Endodermal cell (in vitro differentiated cells): ENCODE measurements at regions not wholly inside any gene's neighbourhood (a gene's known extent, or its start where the extent isn't known, plus 50 kb on each side); places are given as distances from the start of the nearest gene placed in this dataset.

Experiments
- DNase-seq: peaks from one replicate; pipeline ENCODE4 v3.0.0-alpha.2; 2017
- H3K27ac ChIP-seq: 2 replicates; pipeline ENCODE4 v1.5.1; 2013; ENCODE audit warnings: mild to moderate bottlenecking, low read depth, low read length, moderate library complexity
- H3K27me3 ChIP-seq: 2 replicates; pipeline ENCODE4 v1.6.1; 2013; ENCODE audit warnings: mild to moderate bottlenecking, low read length, moderate library complexity; ENCODE audit not compliant: insufficient read depth, control insufficient read depth, poor library complexity, severe bottlenecking
- H3K36me3 ChIP-seq: 2 replicates; pipeline ENCODE4 v1.7.0; 2013; ENCODE audit warnings: mild to moderate bottlenecking, low read length, moderate library complexity; ENCODE audit not compliant: control insufficient read depth, insufficient read depth
- H3K4me1 ChIP-seq: one replicate; pipeline ENCODE4 v1.7.0; 2013; ENCODE audit warnings: low read length; ENCODE audit not compliant: control insufficient read depth, insufficient read depth
- H3K4me3 ChIP-seq: 2 replicates; pipeline ENCODE4 v1.5.1; 2013; ENCODE audit warnings: mild to moderate bottlenecking, low read length, moderate library complexity
- H3K9ac ChIP-seq: 2 replicates; pipeline ENCODE4 v1.6.1; 2013; ENCODE audit warnings: mild to moderate bottlenecking, low read length, moderate library complexity; ENCODE audit not compliant: poor library complexity, severe bottlenecking; ENCODE audit errors: extremely low read depth
- H3K9me3 ChIP-seq: 2 replicates; pipeline ENCODE4 v1.6.1; 2013; ENCODE audit warnings: mild to moderate bottlenecking, low read length, moderate library complexity; ENCODE audit not compliant: control insufficient read depth
- H3K27ac Mint-ChIP-seq: 2 replicates; pipeline ENCODE4 v1.8.0; 2020; ENCODE audit warnings: mixed read lengths
- H3K27me3 Mint-ChIP-seq: 2 replicates; pipeline ENCODE4 v1.8.0; 2021; ENCODE audit warnings: mild to moderate bottlenecking, mixed read lengths; ENCODE audit not compliant: insufficient read depth
- H3K36me3 Mint-ChIP-seq: 2 replicates; pipeline ENCODE4 v1.8.0; 2020; ENCODE audit warnings: low read depth, mixed read lengths
- H3K4me1 Mint-ChIP-seq: 2 replicates; pipeline ENCODE4 v1.8.0; 2020; ENCODE audit warnings: mixed read lengths
- H3K4me3 Mint-ChIP-seq: 2 replicates; pipeline ENCODE4 v1.8.0; 2020; ENCODE audit warnings: mild to moderate bottlenecking, moderate library complexity, mixed read lengths
- H3K9me3 Mint-ChIP-seq: 2 replicates; pipeline ENCODE4 v1.8.0; 2020; ENCODE audit warnings: mild to moderate bottlenecking, mixed read lengths
- WGBS, 2 experiments: methylation state at CpG; one replicate each; pipeline versions ENCODE4 v1.1.5 to v1.1.7; 2013; ENCODE audit warnings: missing lambda C conversion rate in 2 of 2, mixed read lengths in 1 of 2; ENCODE audit not compliant: insufficient coverage in 1 of 2, insufficient read length in 1 of 2; 5-methylcytosine and 5-hydroxymethylcytosine counted together
- TF ChIP-seq, protein P1 (sequence below): fragments of 200-600 bp; sonication (generic); conservative IDR thresholded peaks from 2 replicates; pipeline ENCODE4 v1.5.0; 2021; ENCODE audit warnings: antibody characterized with exemption, mild to moderate bottlenecking

DNA sequence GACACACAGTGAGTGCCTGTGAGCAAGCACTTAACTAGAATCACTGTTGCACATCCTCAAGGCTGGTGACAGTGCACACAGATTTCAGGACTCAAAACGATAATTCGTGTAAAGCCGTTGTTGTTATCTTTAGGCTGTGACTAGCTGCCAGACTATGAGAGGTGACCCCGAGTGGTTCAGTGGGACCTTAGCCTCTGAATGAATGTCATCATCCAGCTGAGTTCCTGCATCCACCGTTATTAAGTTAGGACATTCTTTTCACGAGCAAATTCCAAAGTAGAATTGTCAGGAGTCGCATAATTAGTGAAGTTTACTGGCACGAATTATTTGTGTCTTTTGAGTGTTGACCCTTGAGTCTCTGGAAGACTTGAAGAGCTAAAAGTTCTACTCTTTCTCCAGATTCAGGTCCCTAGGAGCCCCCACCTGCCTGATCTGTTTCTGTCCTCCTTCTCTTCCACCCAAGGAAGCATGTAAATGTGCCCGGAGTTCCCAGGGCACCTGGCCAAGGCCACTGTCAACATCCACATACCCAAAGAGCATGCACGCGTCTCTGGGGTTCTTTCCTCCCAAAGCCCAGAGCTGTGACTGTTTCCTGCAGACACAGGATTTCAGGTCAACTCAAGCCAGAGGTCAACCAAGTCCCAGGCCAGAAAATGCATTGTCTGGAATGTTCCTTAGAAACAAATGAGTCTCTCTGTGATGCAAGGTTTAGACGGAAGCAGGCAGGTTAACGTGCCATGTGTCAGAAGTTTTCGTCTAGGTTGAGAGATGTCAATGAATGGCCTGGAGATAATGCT is 207.2 kb downstream of the TOMM20 start:
- H3K9me3 ChIP-seq, result no peaks in the 10 kb centered on the region
- 88 to 93% methylated on average over 12 to 14 of the region's 14 CpGs for WGBS, 2 experiments
- H3K9ac ChIP-seq, result no peak overlapping the region
- H3K4me3 ChIP-seq, result no peak overlapping the region
- no peaks in the 10 kb centered on the region for H3K27me3 ChIP-seq
- no peaks in the 10 kb centered on the region for H3K36me3 ChIP-seq
- H3K27ac ChIP-seq, result no peak overlapping the region
- Mint-ChIP-seq H3K4me1 (peaks cover 16% of the 10 kb centered on the region), H3K27ac (no peak overlapping the region), H3K9me3 (peaks cover 5% of the 10 kb centered on the region), H3K4me3 (no peak overlapping the region), H3K36me3 (peaks cover 2% of the 10 kb centered on the region), H3K27me3 (no peaks in the 10 kb centered on the region)
- DNase-seq, result no peak
- TF ChIP-seq, protein P1, sequence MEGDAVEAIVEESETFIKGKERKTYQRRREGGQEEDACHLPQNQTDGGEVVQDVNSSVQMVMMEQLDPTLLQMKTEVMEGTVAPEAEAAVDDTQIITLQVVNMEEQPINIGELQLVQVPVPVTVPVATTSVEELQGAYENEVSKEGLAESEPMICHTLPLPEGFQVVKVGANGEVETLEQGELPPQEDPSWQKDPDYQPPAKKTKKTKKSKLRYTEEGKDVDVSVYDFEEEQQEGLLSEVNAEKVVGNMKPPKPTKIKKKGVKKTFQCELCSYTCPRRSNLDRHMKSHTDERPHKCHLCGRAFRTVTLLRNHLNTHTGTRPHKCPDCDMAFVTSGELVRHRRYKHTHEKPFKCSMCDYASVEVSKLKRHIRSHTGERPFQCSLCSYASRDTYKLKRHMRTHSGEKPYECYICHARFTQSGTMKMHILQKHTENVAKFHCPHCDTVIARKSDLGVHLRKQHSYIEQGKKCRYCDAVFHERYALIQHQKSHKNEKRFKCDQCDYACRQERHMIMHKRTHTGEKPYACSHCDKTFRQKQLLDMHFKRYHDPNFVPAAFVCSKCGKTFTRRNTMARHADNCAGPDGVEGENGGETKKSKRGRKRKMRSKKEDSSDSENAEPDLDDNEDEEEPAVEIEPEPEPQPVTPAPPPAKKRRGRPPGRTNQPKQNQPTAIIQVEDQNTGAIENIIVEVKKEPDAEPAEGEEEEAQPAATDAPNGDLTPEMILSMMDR, result no peak
- H3K4me1 ChIP-seq, result peaks cover 2% of the 10 kb centered on the region

DNA sequence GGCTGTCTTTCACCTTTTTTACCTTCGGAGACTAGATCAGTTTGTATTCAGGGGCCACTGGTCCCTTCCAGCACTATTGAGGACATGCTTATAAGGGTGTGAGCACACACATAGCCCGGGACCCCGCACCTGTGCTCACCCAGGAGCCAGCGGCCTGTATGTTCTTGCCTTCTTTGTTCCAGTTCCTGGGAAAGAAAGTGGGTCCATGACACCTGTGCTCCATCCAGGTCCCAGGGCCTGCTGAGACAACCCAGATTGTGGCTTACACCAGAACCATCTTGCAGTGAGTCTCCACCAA is 207.8 kb downstream of the TOMM20 start:
- Histone ChIP-seq H3K4me3 (no peak overlapping the region), H3K4me1 (peaks cover 2% of the 10 kb centered on the region), H3K36me3 (no peaks in the 10 kb centered on the region), H3K9me3 (no peaks in the 10 kb centered on the region), H3K27ac (no peak overlapping the region), H3K9ac (no peak overlapping the region), H3K27me3 (no peaks in the 10 kb centered on the region)
- H3K4me1 Mint-ChIP-seq, result peaks cover 10% of the 10 kb centered on the region
- no peak for DNase-seq
- TF ChIP-seq, protein P1, result no peak
- H3K9me3 Mint-ChIP-seq, result peaks cover 5% of the 10 kb centered on the region
- H3K27me3 Mint-ChIP-seq, result peaks cover 3% of the 10 kb centered on the region
- H3K36me3 Mint-ChIP-seq, result peaks cover 2% of the 10 kb centered on the region
- 72 to 80% methylated on average over 4 of the region's 4 CpGs for WGBS, 2 experiments
- no peak overlapping the region for H3K4me3 Mint-ChIP-seq
- H3K27ac Mint-ChIP-seq, result no peak overlapping the region

DNA sequence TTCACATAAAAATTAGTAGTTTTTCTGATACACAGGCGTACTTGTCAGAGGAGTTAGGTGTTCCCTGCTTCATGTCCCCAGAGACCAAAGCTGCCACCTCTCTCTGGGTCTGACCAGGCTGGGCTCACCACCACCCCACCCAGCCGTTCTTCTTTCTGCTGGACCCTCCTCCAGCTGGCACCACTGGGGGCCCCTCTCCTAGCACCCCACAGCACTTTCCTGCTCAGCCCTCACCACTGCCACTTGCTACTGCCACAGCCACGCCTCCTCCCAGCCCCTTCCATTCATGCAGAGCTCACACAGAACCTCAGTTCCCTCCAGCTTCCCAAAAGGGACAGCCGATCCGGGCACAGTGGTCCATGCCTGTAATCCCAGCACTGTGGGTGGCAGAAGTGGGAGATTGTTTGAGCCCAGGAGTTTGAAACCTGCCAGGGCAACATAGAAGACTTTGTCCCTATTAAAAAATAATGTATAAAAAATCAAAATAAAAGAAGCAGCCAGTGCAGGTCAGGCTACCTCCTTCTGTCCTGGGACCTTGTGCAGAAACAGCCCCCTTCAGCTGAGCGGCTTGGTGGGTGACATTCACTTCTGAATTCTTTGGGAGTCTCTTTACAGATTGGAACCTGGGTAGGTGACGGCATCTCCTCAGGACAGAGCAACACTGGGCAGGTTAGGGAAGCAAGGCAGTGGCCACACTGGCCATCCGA is 208.3 kb downstream of the TOMM20 start:
- WGBS, 2 experiments, result 77 to 82% methylated on average over 3 to 8 of the region's 8 CpGs
- TF ChIP-seq, protein P1, result no peak
- Mint-ChIP-seq H3K4me3 (no peak overlapping the region), H3K27me3 (peaks cover 3% of the 10 kb centered on the region), H3K27ac (no peak overlapping the region), H3K9me3 (peaks cover 5% of the 10 kb centered on the region), H3K36me3 (peaks cover 2% of the 10 kb centered on the region), H3K4me1 (peaks cover 10% of the 10 kb centered on the region)
- Histone ChIP-seq H3K4me3 (no peak overlapping the region), H3K27ac (no peak overlapping the region), H3K9me3 (no peaks in the 10 kb centered on the region), H3K9ac (no peak overlapping the region), H3K27me3 (no peaks in the 10 kb centered on the region), H3K36me3 (no peaks in the 10 kb centered on the region), H3K4me1 (peaks cover 2% of the 10 kb centered on the region)
- no peak for DNase-seq
